ENCODE measurements at regions not wholly inside any gene's neighbourhood (a gene's known extent, or its start where the extent isn't known, plus 50 kb on each side); places are given as distances from the start of the nearest gene placed in this dataset.

GRCh38 chr16:59697761-59698160, 963.6 kb upstream of the GOT2 start:
- intact Hi-C loops (cut with DNase I) = no loop called here
- H3K4me3 ChIP-seq (replicated peaks in 1 of 3) = no peak overlapping the region
- no peaks in the 10 kb centered on the region for H3K36me3 ChIP-seq
- H3K4me1 ChIP-seq = no peaks in the 10 kb centered on the region
- WGBS, 2 donors = 84 to 90% methylated on average over 1 of the region's 1 CpG
- H3K9me3 ChIP-seq = no peaks in the 10 kb centered on the region
- TF ChIP-seq, protein P1, sequence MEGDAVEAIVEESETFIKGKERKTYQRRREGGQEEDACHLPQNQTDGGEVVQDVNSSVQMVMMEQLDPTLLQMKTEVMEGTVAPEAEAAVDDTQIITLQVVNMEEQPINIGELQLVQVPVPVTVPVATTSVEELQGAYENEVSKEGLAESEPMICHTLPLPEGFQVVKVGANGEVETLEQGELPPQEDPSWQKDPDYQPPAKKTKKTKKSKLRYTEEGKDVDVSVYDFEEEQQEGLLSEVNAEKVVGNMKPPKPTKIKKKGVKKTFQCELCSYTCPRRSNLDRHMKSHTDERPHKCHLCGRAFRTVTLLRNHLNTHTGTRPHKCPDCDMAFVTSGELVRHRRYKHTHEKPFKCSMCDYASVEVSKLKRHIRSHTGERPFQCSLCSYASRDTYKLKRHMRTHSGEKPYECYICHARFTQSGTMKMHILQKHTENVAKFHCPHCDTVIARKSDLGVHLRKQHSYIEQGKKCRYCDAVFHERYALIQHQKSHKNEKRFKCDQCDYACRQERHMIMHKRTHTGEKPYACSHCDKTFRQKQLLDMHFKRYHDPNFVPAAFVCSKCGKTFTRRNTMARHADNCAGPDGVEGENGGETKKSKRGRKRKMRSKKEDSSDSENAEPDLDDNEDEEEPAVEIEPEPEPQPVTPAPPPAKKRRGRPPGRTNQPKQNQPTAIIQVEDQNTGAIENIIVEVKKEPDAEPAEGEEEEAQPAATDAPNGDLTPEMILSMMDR (IDR thresholded peaks at IDR 0.05) = no peak
- TF ChIP-seq POLR2A (IDR thresholded peaks at IDR 0.05) = no peak
- no peaks in the 10 kb centered on the region for H3K27me3 ChIP-seq
- no peak overlapping the region for H3K27ac ChIP-seq
- no peak for DNase-seq

DNA sequence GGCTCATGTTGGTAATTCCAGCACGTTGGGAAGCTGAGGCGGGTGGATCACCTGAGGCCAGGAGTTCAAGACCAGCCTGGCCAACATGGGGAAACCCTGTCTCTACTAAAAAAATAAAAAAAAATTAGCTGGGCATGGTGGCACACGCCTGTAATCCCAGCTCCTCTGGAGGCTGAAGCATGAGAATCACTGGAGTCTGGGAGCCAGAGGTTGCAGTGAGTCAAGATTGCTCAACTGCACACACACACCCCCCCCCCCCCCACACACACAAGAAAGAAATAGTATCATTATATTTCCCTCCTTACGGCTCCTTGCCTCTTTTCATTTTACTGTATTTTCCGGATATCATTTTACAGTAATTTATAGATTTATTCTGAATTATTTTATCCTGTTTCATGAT, 963.1 kb upstream of the GOT2 start:
- no peaks in the 10 kb centered on the region for H3K9me3 ChIP-seq
- 85 to 86% methylated on average over 5 of the region's 5 CpGs for WGBS, 2 donors
- H3K4me1 ChIP-seq = no peaks in the 10 kb centered on the region
- H3K27ac ChIP-seq = no peak overlapping the region
- no peak for DNase-seq
- no peak overlapping the region for H3K4me3 ChIP-seq (replicated peaks in 1 of 3)
- TF ChIP-seq, protein P1 (IDR thresholded peaks at IDR 0.05) = no peak
- no peak for TF ChIP-seq POLR2A (IDR thresholded peaks at IDR 0.05)
- intact Hi-C loops (cut with DNase I) = no loop called here
- H3K27me3 ChIP-seq = no peaks in the 10 kb centered on the region
- H3K36me3 ChIP-seq = no peaks in the 10 kb centered on the region

DNA sequence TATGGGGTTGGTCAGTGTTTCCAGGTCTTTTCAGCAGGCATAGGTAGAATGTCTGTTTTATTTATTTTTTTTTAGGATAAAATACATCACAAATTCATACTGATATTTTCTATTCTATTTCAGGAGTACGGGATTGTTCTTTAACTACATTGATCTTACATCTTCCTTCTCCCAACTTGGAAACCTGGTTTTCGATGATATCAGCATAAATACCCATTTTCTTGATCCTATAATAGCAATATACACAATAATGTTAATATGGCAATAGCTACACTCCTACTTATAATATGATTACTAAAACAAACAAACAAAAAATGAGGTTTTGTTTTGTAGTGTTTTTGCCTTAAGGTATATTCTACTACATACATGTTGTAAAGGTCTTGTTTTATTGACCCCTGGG, 962.4 kb upstream of the GOT2 start:
- intact Hi-C loops (cut with DNase I) = no loop called here
- Histone ChIP-seq H3K27me3 (no peaks in the 10 kb centered on the region), H3K9me3 (no peaks in the 10 kb centered on the region), H3K4me1 (no peaks in the 10 kb centered on the region), H3K36me3 (no peaks in the 10 kb centered on the region), H3K4me3 (replicated peaks in 1 of 3) (no peak overlapping the region), H3K27ac (no peak overlapping the region)
- TF ChIP-seq POLR2A (IDR thresholded peaks at IDR 0.05) = no peak
- TF ChIP-seq, protein P1 (IDR thresholded peaks at IDR 0.05) = no peak
- no peak for DNase-seq
- 87 to 93% methylated on average over 2 of the region's 2 CpGs for WGBS, 2 donors

- WGBS, 2 donors = 71 to 76% methylated on average over 3 of the region's 3 CpGs
- Histone ChIP-seq H3K4me3 (replicated peaks in 1 of 3) (no peak overlapping the region), H3K27me3 (no peaks in the 10 kb centered on the region), H3K36me3 (no peaks in the 10 kb centered on the region), H3K27ac (no peak overlapping the region), H3K9me3 (no peaks in the 10 kb centered on the region), H3K4me1 (no peaks in the 10 kb centered on the region)
- TF ChIP-seq POLR2A (IDR thresholded peaks at IDR 0.05) = no peak
- TF ChIP-seq, protein P1 (IDR thresholded peaks at IDR 0.05) = no peak
- no peak for DNase-seq
- intact Hi-C loops (cut with DNase I) = no loop called here
These were observed 956.1 kb upstream of the GOT2 start for GRCh38 chr16:59690216-59690615.

DNA sequence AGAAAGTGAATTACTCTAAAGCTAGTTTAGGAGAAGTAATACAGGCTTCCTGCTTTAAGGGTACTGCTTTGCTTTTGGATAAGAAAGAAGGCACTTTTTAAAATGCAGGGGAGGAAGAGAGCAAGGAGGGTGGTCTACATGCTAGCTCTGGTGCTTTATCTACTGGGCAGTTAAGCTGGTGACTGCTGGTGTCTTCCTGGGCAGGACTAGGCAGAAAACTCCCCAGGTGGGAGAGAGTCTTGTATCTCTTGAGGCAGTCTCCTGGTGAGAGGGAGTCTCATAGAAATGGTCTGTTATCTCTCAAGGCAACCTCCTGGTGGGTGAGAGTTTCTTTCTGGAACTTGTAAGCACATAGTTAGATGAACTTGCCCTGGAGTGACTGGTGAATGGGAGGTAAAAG, 953.9 kb upstream of the GOT2 start:
- TF ChIP-seq, protein P1 (IDR thresholded peaks at IDR 0.05) = no peak
- TF ChIP-seq POLR2A (IDR thresholded peaks at IDR 0.05) = no peak
- H3K36me3 ChIP-seq = no peaks in the 10 kb centered on the region
- intact Hi-C loops (cut with DNase I) = no loop called here

More for the DNA sequence above, 953.9 kb upstream of the GOT2 start:
- DNase-seq = no peak
- H3K4me3 ChIP-seq (replicated peaks in 1 of 3) = no peak overlapping the region
- H3K27me3 ChIP-seq = no peaks in the 10 kb centered on the region
- no peaks in the 10 kb centered on the region for H3K9me3 ChIP-seq
- no peak overlapping the region for H3K27ac ChIP-seq
- H3K4me1 ChIP-seq = no peaks in the 10 kb centered on the region
